Gastrocnemius medialis (tissue), 4 donors: ENCODE measurements at regions not wholly inside any gene's neighbourhood (a gene's known extent, or its start where the extent isn't known, plus 50 kb on each side); places are given as distances from the start of the nearest gene placed in this dataset.

Experiments used
- POLR2A ChIP-seq, 2 donors: fragments of 450-650 bp; IDR thresholded peaks; one replicate each; pipeline ENCODE4 v1.6.1; 2017; ENCODE audit warnings: antibody characterized with exemption in 2 of 2, mild to moderate bottlenecking in 2 of 2, moderate library complexity in 2 of 2
- TF ChIP-seq, protein P1 (sequence below), 5 experiments: fragments of 450-650 bp in 3 of 5; fragments of 200-600 bp in 2 of 5; sonication (generic) in 2 of 5; IDR thresholded peaks in 4 of 5; conservative IDR thresholded peaks in 1 of 5; 1 replicate in 4 of 5; 2 replicates in 1 of 5; pipeline ENCODE4 v1.5.1; 2016 to 2019; ENCODE audit warnings: antibody characterized with exemption in 5 of 5, mild to moderate bottlenecking in 3 of 5, moderate library complexity in 3 of 5

GRCh38 chr2:60251247-60251646, 302.2 kb downstream of the BCL11A start:
- TF ChIP-seq, protein P1, sequence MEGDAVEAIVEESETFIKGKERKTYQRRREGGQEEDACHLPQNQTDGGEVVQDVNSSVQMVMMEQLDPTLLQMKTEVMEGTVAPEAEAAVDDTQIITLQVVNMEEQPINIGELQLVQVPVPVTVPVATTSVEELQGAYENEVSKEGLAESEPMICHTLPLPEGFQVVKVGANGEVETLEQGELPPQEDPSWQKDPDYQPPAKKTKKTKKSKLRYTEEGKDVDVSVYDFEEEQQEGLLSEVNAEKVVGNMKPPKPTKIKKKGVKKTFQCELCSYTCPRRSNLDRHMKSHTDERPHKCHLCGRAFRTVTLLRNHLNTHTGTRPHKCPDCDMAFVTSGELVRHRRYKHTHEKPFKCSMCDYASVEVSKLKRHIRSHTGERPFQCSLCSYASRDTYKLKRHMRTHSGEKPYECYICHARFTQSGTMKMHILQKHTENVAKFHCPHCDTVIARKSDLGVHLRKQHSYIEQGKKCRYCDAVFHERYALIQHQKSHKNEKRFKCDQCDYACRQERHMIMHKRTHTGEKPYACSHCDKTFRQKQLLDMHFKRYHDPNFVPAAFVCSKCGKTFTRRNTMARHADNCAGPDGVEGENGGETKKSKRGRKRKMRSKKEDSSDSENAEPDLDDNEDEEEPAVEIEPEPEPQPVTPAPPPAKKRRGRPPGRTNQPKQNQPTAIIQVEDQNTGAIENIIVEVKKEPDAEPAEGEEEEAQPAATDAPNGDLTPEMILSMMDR (IDR thresholded peaks at IDR 0.05 in 4 of 5, conservative IDR thresholded peaks at IDR 0.05 in 1 of 5) = no peak
- TF ChIP-seq POLR2A (IDR thresholded peaks at IDR 0.05) = no peak
